KMS-11 (cell line): ENCODE measurements at regions not wholly inside any gene's neighbourhood (a gene's known extent, or its start where the extent isn't known, plus 50 kb on each side); places are given as distances from the start of the nearest gene placed in this dataset.

Experiments used
- H2AFZ ChIP-seq: fragments of 200-600 bp; sonication (generic); 2 replicates; pipeline ENCODE4 v1.6.1; 2016; ENCODE audit warnings: antibody characterized with exemption, mixed run types, low read depth
- H3K27ac ChIP-seq: fragments of 200-600 bp; sonication (generic); 2 replicates; pipeline ENCODE4 v1.6.1; 2016; ENCODE audit warnings: mild to moderate bottlenecking, mixed run types
- H3K27me3 ChIP-seq: fragments of 200-600 bp; sonication (generic); 2 replicates; pipeline ENCODE4 v1.6.1; 2017; ENCODE audit warnings: mild to moderate bottlenecking, low read depth, mixed run types, moderate library complexity; ENCODE audit not compliant: insufficient read depth
- H3K36me3 ChIP-seq: fragments of 200-600 bp; sonication (generic); 2 replicates; pipeline ENCODE4 v1.6.1; 2017; ENCODE audit warnings: mild to moderate bottlenecking, mixed run types; ENCODE audit not compliant: insufficient read depth
- H3K4me1 ChIP-seq: fragments of 200-600 bp; sonication (generic); 2 replicates; pipeline ENCODE4 v1.6.1; 2016; ENCODE audit warnings: mild to moderate bottlenecking, low read depth, mixed run types; ENCODE audit not compliant: poor library complexity, severe bottlenecking
- H3K4me2 ChIP-seq: fragments of 200-600 bp; sonication (generic); 2 replicates; pipeline ENCODE4 v1.7.0; 2016; ENCODE audit warnings: mild to moderate bottlenecking, mixed run types
- H3K4me3 ChIP-seq: fragments of 200-600 bp; sonication (generic); IDR thresholded peaks from 2 replicates; pipeline ENCODE4 v1.6.1; 2017; ENCODE audit warnings: low read depth, low read length, mixed read lengths; ENCODE audit not compliant: insufficient read depth
- H3K79me2 ChIP-seq: fragments of 200-600 bp; sonication (generic); 2 replicates; pipeline ENCODE4 v1.6.1; 2016; ENCODE audit warnings: low read depth, mixed run types; ENCODE audit not compliant: insufficient read depth
- H3K9ac ChIP-seq: fragments of 200-600 bp; sonication (generic); 2 replicates; pipeline ENCODE4 v1.6.1; 2016; ENCODE audit warnings: mild to moderate bottlenecking, mixed run types
- H4K20me1 ChIP-seq: fragments of 200-600 bp; sonication (generic); 2 replicates; pipeline ENCODE4 v1.6.1; 2016; ENCODE audit warnings: mild to moderate bottlenecking, mixed run types; ENCODE audit not compliant: insufficient read depth
- TF ChIP-seq, protein P1 (sequence below): fragments of 200-600 bp; sonication (generic); conservative IDR thresholded peaks from 2 replicates; pipeline ENCODE4 v1.6.1; 2017; ENCODE audit warnings: low read depth, mild to moderate bottlenecking, antibody characterized with exemption, low read length, moderate library complexity, mixed read lengths

DNA sequence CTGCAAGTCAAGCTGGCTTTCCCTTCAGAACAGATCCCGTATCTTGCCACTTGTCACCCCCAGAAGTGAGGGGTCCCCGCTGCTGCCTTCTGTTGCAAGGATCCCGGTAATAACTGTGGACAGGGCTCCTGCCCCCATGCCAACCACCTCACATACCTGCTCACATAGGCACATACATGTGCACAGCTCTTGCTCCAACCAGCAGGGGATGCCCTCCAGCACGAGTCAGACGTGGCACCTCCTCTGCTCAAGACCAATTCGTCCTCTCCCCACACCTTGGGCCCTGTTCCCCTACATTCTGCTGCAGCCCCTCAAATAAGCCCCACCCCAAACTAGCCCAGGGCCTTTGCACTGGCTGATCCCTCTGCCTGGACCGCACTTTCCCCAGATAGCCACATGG is 163.3 kb downstream of the CRYBB2 start:
- Histone ChIP-seq H3K79me2 (no peaks in the 10 kb centered on the region; the same call in 1 of the 2 replicates), H3K27me3 (no peaks in the 10 kb centered on the region), H3K36me3 (no peaks in the 10 kb centered on the region), H3K9ac (no peak overlapping the region), H3K4me3 (no peak overlapping the region), H4K20me1 (no peaks in the 10 kb centered on the region), H3K27ac (no peak overlapping the region), H2AFZ (no peak overlapping the region), H3K4me2 (no peak overlapping the region), H3K4me1 (no peaks in the 10 kb centered on the region)
- TF ChIP-seq, protein P1, sequence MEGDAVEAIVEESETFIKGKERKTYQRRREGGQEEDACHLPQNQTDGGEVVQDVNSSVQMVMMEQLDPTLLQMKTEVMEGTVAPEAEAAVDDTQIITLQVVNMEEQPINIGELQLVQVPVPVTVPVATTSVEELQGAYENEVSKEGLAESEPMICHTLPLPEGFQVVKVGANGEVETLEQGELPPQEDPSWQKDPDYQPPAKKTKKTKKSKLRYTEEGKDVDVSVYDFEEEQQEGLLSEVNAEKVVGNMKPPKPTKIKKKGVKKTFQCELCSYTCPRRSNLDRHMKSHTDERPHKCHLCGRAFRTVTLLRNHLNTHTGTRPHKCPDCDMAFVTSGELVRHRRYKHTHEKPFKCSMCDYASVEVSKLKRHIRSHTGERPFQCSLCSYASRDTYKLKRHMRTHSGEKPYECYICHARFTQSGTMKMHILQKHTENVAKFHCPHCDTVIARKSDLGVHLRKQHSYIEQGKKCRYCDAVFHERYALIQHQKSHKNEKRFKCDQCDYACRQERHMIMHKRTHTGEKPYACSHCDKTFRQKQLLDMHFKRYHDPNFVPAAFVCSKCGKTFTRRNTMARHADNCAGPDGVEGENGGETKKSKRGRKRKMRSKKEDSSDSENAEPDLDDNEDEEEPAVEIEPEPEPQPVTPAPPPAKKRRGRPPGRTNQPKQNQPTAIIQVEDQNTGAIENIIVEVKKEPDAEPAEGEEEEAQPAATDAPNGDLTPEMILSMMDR, result no peak

GRCh38 chr22:25383278-25383820 is 163.9 kb downstream of the CRYBB2 start:
- H3K27ac ChIP-seq, result no peak overlapping the region
- H2AFZ ChIP-seq, result no peak overlapping the region
- no peak overlapping the region for H3K4me3 ChIP-seq
- H3K4me2 ChIP-seq, result no peak overlapping the region
- H3K9ac ChIP-seq, result no peak overlapping the region
- H4K20me1 ChIP-seq, result no peaks in the 10 kb centered on the region
- TF ChIP-seq, protein P1, result no peak
- no peaks in the 10 kb centered on the region for H3K4me1 ChIP-seq
- H3K27me3 ChIP-seq, result no peaks in the 10 kb centered on the region
- H3K36me3 ChIP-seq, result no peaks in the 10 kb centered on the region
- H3K79me2 ChIP-seq, result no peaks in the 10 kb centered on the region; the same call in 1 of the 2 replicates

- Histone ChIP-seq H4K20me1 (no peaks in the 10 kb centered on the region), H3K4me2 (no peak overlapping the region), H3K36me3 (no peaks in the 10 kb centered on the region), H3K27me3 (no peaks in the 10 kb centered on the region), H3K27ac (no peak overlapping the region), H2AFZ (no peak overlapping the region), H3K4me1 (peaks cover 2% of the 10 kb centered on the region), H3K4me3 (no peak overlapping the region), H3K79me2 (no peaks in the 10 kb centered on the region; the same call in 1 of the 2 replicates), H3K9ac (no peak overlapping the region)
- TF ChIP-seq, protein P1, result no peak
Measured at GRCh38 chr22:25383892-25384291, 164.5 kb downstream of the CRYBB2 start.

DNA sequence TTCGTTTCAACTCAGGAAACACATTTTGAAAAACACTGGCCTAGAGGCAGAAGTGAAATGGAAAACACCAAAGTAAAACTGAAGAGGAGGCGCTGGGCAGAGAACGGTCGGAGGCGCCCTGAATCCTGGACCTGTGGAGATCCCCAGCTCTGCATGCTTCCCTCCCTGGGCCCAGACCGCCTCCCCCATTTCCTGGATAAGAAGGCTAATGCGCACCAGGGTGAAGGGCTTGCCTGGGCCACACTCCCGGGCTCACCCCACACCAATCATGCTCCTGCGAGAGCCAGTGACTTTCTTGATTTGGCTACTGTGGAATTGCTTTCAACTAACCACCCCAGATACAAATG is 167.1 kb downstream of the CRYBB2 start:
- H3K9ac ChIP-seq, result no peak overlapping the region
- no peak overlapping the region for H2AFZ ChIP-seq
- H3K4me1 ChIP-seq, result peaks cover 6% of the 10 kb centered on the region
- H3K27me3 ChIP-seq, result no peaks in the 10 kb centered on the region
- H3K4me3 ChIP-seq, result no peak overlapping the region
- H4K20me1 ChIP-seq, result no peaks in the 10 kb centered on the region
- H3K27ac ChIP-seq, result no peak overlapping the region
- H3K4me2 ChIP-seq, result no peak overlapping the region
- H3K36me3 ChIP-seq, result no peaks in the 10 kb centered on the region
- TF ChIP-seq, protein P1, result no peak
- H3K79me2 ChIP-seq, result no peaks in the 10 kb centered on the region; the same call in 1 of the 2 replicates

- Histone ChIP-seq H3K4me1 (peaks cover 6% of the 10 kb centered on the region), H3K79me2 (no peaks in the 10 kb centered on the region), H3K36me3 (no peaks in the 10 kb centered on the region), H3K27me3 (no peaks in the 10 kb centered on the region), H3K27ac (no peak overlapping the region), H4K20me1 (no peaks in the 10 kb centered on the region), H2AFZ (no peak overlapping the region), H3K4me3 (no peak overlapping the region), H3K4me2 (no peak overlapping the region), H3K9ac (no peak overlapping the region)
- TF ChIP-seq, protein P1, result no peak
Measured at GRCh38 chr22:25388415-25388814, 169.0 kb downstream of the CRYBB2 start.
